Uterus (tissue), 3 donors: ENCODE measurements at regions not wholly inside any gene's neighbourhood (a gene's known extent, or its start where the extent isn't known, plus 50 kb on each side); places are given as distances from the start of the nearest gene placed in this dataset.

Experiments
- DNase-seq, 2 donors: peaks; one replicate each; pipeline ENCODE4 v3.0.0-alpha.2; 2019 to 2020
- H3K27ac ChIP-seq, 2 donors: fragments of 200-600 bp; sonication (generic); 1 replicate in 1 of 2; 2 replicates in 1 of 2; pipeline ENCODE4 v1.5.1; 2016 to 2018
- H3K27me3 ChIP-seq, 2 donors: fragments of 200-600 bp; sonication (generic); one replicate each; pipeline ENCODE4 v1.5.1; 2018 to 2019; ENCODE audit warnings: control low read depth in 1 of 2
- H3K36me3 ChIP-seq, 2 donors: fragments of 200-600 bp; sonication (generic); one replicate each; pipeline ENCODE4 v1.5.1; 2019; ENCODE audit warnings: control low read depth in 1 of 2
- H3K4me1 ChIP-seq, 2 donors: fragments of 200-600 bp; sonication (generic); one replicate each; pipeline ENCODE4 v1.5.1; 2018 to 2019; ENCODE audit warnings: control low read depth in 1 of 2
- H3K4me3 ChIP-seq, 2 donors: fragments of 200-600 bp; sonication (generic); 1 replicate in 1 of 2; 2 replicates in 1 of 2; pipeline ENCODE4 v1.5.1; 2018 to 2019; ENCODE audit warnings: mild to moderate bottlenecking in 1 of 2
- H3K9me3 ChIP-seq, 2 donors: fragments of 200-600 bp; sonication (generic); one replicate each; pipeline ENCODE4 v1.5.1; 2019; ENCODE audit warnings: control low read depth in 1 of 2
- CTCF ChIP-seq, 4 experiments: fragments of 200-600 bp in 2 of 4; fragments of 450-650 bp in 2 of 4; sonication (generic) in 2 of 4; IDR thresholded peaks; one replicate each; pipeline ENCODE4 v1.5.1; 2016 to 2019; ENCODE audit warnings: antibody characterized with exemption in 4 of 4, mild to moderate bottlenecking in 2 of 4, moderate library complexity in 1 of 4
- POLR2A ChIP-seq, 2 donors: fragments of 450-650 bp; IDR thresholded peaks; one replicate each; pipeline ENCODE4 v1.6.1; 2016; ENCODE audit warnings: antibody characterized with exemption in 2 of 2, mild to moderate bottlenecking in 1 of 2, moderate library complexity in 1 of 2
- intact Hi-C: fragments of 100-400 bp; cut with DNase I; formaldehyde crosslinking; loops from one replicate; pipeline ENCODE4 v1.15.1; 2023; ENCODE audit warnings: low total_unique reads
- donor health status: DM: yes; HTN: yes; CAD: no.

- no peak for TF ChIP-seq POLR2A (IDR thresholded peaks at IDR 0.05)
- Histone ChIP-seq H3K4me1 (no peaks in the 10 kb centered on the region), H3K9me3 (no peaks in the 10 kb centered on the region), H3K27me3 (no peaks in the 10 kb centered on the region), H3K4me3 (no peak overlapping the region), H3K27ac (no peak overlapping the region), H3K36me3 (no peaks in the 10 kb centered on the region)
- no peak for DNase-seq
- intact Hi-C loops, result no loop called here
Measured at GRCh38 chr6:80436663-80437062, 330.2 kb downstream of the BCKDHB start.

- no peak overlapping the region for H3K27ac ChIP-seq
- H3K4me3 ChIP-seq, result no peak overlapping the region
- H3K9me3 ChIP-seq, result no peaks in the 10 kb centered on the region
- intact Hi-C loops, result no loop called here
- no peaks in the 10 kb centered on the region for H3K36me3 ChIP-seq
- no peaks in the 10 kb centered on the region for H3K4me1 ChIP-seq
- no peaks in the 10 kb centered on the region for H3K27me3 ChIP-seq
- DNase-seq, result no peak
- TF ChIP-seq POLR2A (IDR thresholded peaks at IDR 0.05) (no peak), CTCF (IDR thresholded peaks at IDR 0.05) (no peak)
Measured at GRCh38 chr6:80435457-80435856, 329.0 kb downstream of the BCKDHB start.

GRCh38 chr6:80434691-80435350, 328.4 kb downstream of the BCKDHB start:
- intact Hi-C loops, result no loop called here
- Histone ChIP-seq H3K9me3 (no peaks in the 10 kb centered on the region), H3K4me3 (no peak overlapping the region), H3K4me1 (no peaks in the 10 kb centered on the region), H3K36me3 (no peaks in the 10 kb centered on the region), H3K27ac (no peak overlapping the region), H3K27me3 (no peaks in the 10 kb centered on the region)
- TF ChIP-seq CTCF (IDR thresholded peaks at IDR 0.05) (no peak), POLR2A (IDR thresholded peaks at IDR 0.05) (no peak)
- DNase-seq, result no peak

- no peak overlapping the region for H3K4me3 ChIP-seq
- intact Hi-C loops, result no loop called here
- H3K4me1 ChIP-seq, result no peaks in the 10 kb centered on the region
- H3K9me3 ChIP-seq, result no peaks in the 10 kb centered on the region
- no peak for TF ChIP-seq CTCF (IDR thresholded peaks at IDR 0.05)
- TF ChIP-seq POLR2A (IDR thresholded peaks at IDR 0.05), result no peak
- no peak overlapping the region for H3K27ac ChIP-seq
- no peak for DNase-seq
- H3K27me3 ChIP-seq, result no peaks in the 10 kb centered on the region
- H3K36me3 ChIP-seq, result no peaks in the 10 kb centered on the region
Measured at GRCh38 chr6:80433673-80434025, 327.2 kb downstream of the BCKDHB start.

- no peak for TF ChIP-seq CTCF (IDR thresholded peaks at IDR 0.05)
- TF ChIP-seq POLR2A (IDR thresholded peaks at IDR 0.05), result no peak
- no peak overlapping the region for H3K4me3 ChIP-seq
- DNase-seq, result no peak
Measured at GRCh38 chr6:80433010-80433672, 326.7 kb downstream of the BCKDHB start.

More at GRCh38 chr6:80433010-80433672, 326.7 kb downstream of the BCKDHB start:
- Histone ChIP-seq H3K9me3 (no peaks in the 10 kb centered on the region), H3K27me3 (no peaks in the 10 kb centered on the region), H3K4me1 (no peaks in the 10 kb centered on the region), H3K36me3 (no peaks in the 10 kb centered on the region), H3K27ac (no peak overlapping the region)
- intact Hi-C loops, result no loop called here
